Keratinocyte (primary cell): ENCODE measurements at regions not wholly inside any gene's neighbourhood (a gene's known extent, or its start where the extent isn't known, plus 50 kb on each side); places are given as distances from the start of the nearest gene placed in this dataset.

Experiments
- DNase-seq: peaks from one replicate; pipeline ENCODE4 v3.0.0-alpha.2; 2011; ENCODE audit warnings: low read depth, missing footprints, low spot score
- FAIRE-seq: peaks from 2 replicates; lab custom pipeline; 2011; peaks lifted over from hg19 to GRCh38; lab: Jason Lieb, UNC
- H2AFZ ChIP-seq: 2 replicates; pipeline ENCODE4 v1.6.0; 2012; ENCODE audit warnings: low read length, control low read depth, inconsistent platforms; ENCODE audit not compliant: control insufficient read depth
- H3K27ac ChIP-seq: 2 replicates; pipeline ENCODE4 v1.5.1; 2011; ENCODE audit warnings: low read length; ENCODE audit not compliant: control insufficient read depth, insufficient read depth
- H3K27me3 ChIP-seq: 3 replicates; pipeline ENCODE4 v1.6.0; 2011; ENCODE audit warnings: low read length; ENCODE audit not compliant: control insufficient read depth, insufficient read depth; ENCODE audit errors: extremely low read depth
- H3K36me3 ChIP-seq, 2 experiments: 2 replicates in 1 of 2; 3 replicates in 1 of 2; pipeline ENCODE4 v1.5.1; 2011; ENCODE audit warnings: low read length in 2 of 2, mild to moderate bottlenecking in 1 of 2; ENCODE audit not compliant: control insufficient read depth in 2 of 2, insufficient read depth in 2 of 2; ENCODE audit errors: extremely low read depth in 1 of 2
- H3K4me1 ChIP-seq: 3 replicates; pipeline ENCODE4 v1.5.1; 2011; ENCODE audit warnings: low read length; ENCODE audit not compliant: control insufficient read depth, insufficient read depth; ENCODE audit errors: extremely low read depth
- H3K4me2 ChIP-seq: 3 replicates; pipeline ENCODE4 v1.6.0; 2011; ENCODE audit warnings: low read depth, low read length; ENCODE audit not compliant: control insufficient read depth, insufficient read depth; ENCODE audit errors: extremely low read depth
- H3K4me3 ChIP-seq, 3 experiments: fragments of 200-600 bp in 1 of 3; sonication (generic) in 1 of 3; 2 replicates in 2 of 3; 3 replicates in 1 of 3; pipeline ENCODE4 v1.5.1; 2011 to 2016; ENCODE audit warnings: low read length in 3 of 3, mild to moderate bottlenecking in 3 of 3, control low read depth in 2 of 3, inconsistent platforms in 1 of 3, low read depth in 1 of 3, mixed read lengths in 1 of 3, mixed run types in 1 of 3, moderate library complexity in 1 of 3; ENCODE audit not compliant: control insufficient read depth in 2 of 3, insufficient read depth in 2 of 3; ENCODE audit errors: extremely low read depth in 1 of 3
- H3K79me2 ChIP-seq: 2 replicates; pipeline ENCODE4 v1.6.0; 2012; ENCODE audit warnings: low read length; ENCODE audit not compliant: control insufficient read depth, insufficient read depth
- H3K9ac ChIP-seq: 3 replicates; pipeline ENCODE4 v1.6.0; 2011; ENCODE audit warnings: low read length; ENCODE audit not compliant: control insufficient read depth, insufficient read depth; ENCODE audit errors: extremely low read depth
- H3K9me1 ChIP-seq: 3 replicates; pipeline ENCODE4 v1.6.0; 2011; ENCODE audit warnings: low read length; ENCODE audit not compliant: control insufficient read depth, insufficient read depth; ENCODE audit errors: extremely low read depth
- H3K9me3 ChIP-seq: 2 replicates; pipeline ENCODE4 v1.5.1; 2012; ENCODE audit warnings: low read depth, low read length; ENCODE audit not compliant: control insufficient read depth
- H4K20me1 ChIP-seq: 3 replicates; pipeline ENCODE4 v1.6.0; 2011; ENCODE audit warnings: low read length; ENCODE audit not compliant: control insufficient read depth, insufficient read depth; ENCODE audit errors: extremely low read depth
- CTCF ChIP-seq, 3 experiments: IDR thresholded peaks in 1 of 3; conservative IDR thresholded peaks in 1 of 3; optimal IDR thresholded peaks in 1 of 3; 2 replicates in 2 of 3; 3 replicates in 1 of 3; pipeline versions ENCODE3 to v1.5.1; 2011; ENCODE audit warnings: low read length in 3 of 3, mild to moderate bottlenecking in 3 of 3, moderate library complexity in 2 of 3, control low read depth in 1 of 3, inconsistent platforms in 1 of 3; ENCODE audit not compliant: insufficient read depth in 2 of 3; ENCODE audit errors: extremely low read depth in 1 of 3
- EZH2 ChIP-seq: IDR thresholded peaks from one replicate; pipeline ENCODE4 v1.6.1; 2012; ENCODE audit warnings: inconsistent platforms, mild to moderate bottlenecking, low read length, moderate library complexity
- dilution Hi-C: fragments of 300-500 bp; cut with MboI; formaldehyde crosslinking; loops from one replicate; pipeline ENCODE4 v1.7.0; 2020; ENCODE audit warnings: low sequenced_read_pairs; ENCODE audit not compliant: extremely low pct_ligation_motif_present

- Histone ChIP-seq H3K27ac (no peak overlapping the region), H3K4me1 (peaks cover 5% of the 10 kb centered on the region), H3K9me1 (no peaks in the 10 kb centered on the region), H3K9ac (no peak overlapping the region), H3K27me3 (peaks cover 15% of the 10 kb centered on the region), H4K20me1 (no peaks in the 10 kb centered on the region), H3K79me2 (no peaks in the 10 kb centered on the region), H3K4me3 (no peak overlapping the region), H2AFZ (no peak overlapping the region), H3K9me3 (no peaks in the 10 kb centered on the region), H3K36me3 (no peaks in the 10 kb centered on the region), H3K4me2 (no peak overlapping the region)
- FAIRE-seq (no peak), DNase-seq (no peak)
- dilution Hi-C loops: no loop called here
- no peak for TF ChIP-seq CTCF (optimal IDR thresholded peaks at IDR 0.05 in 1 of 3, IDR thresholded peaks at IDR 0.05 in 1 of 3, conservative IDR thresholded peaks at IDR 0.05 in 1 of 3; ENCODE audit: extremely low read depth in 1 of 3, insufficient read depth in 2 of 3, low read length in 3 of 3)
Measured at GRCh38 chr17:36668824-36669223, 67.4 kb downstream of the MRM1 start.

- H2AFZ ChIP-seq: no peak overlapping the region
- no peak for TF ChIP-seq EZH2
- TF ChIP-seq CTCF (optimal IDR thresholded peaks at IDR 0.05 in 1 of 3, IDR thresholded peaks at IDR 0.05 in 1 of 3, conservative IDR thresholded peaks at IDR 0.05 in 1 of 3; ENCODE audit: extremely low read depth in 1 of 3, insufficient read depth in 2 of 3, low read length in 3 of 3): no peak
- H3K27ac ChIP-seq: no peak overlapping the region
- no peak for DNase-seq
- FAIRE-seq: no peak
- dilution Hi-C loops: no loop called here
- H3K4me2 ChIP-seq: no peak overlapping the region
- H4K20me1 ChIP-seq: no peaks in the 10 kb centered on the region
- no peaks in the 10 kb centered on the region for H3K79me2 ChIP-seq
- H3K27me3 ChIP-seq: peaks cover 12% of the 10 kb centered on the region
- no peaks in the 10 kb centered on the region for H3K9me1 ChIP-seq
- no peak overlapping the region for H3K4me3 ChIP-seq
- H3K36me3 ChIP-seq: no peaks in the 10 kb centered on the region
- no peaks in the 10 kb centered on the region for H3K9me3 ChIP-seq
- H3K4me1 ChIP-seq: no peaks in the 10 kb centered on the region
- no peak overlapping the region for H3K9ac ChIP-seq
Measured at GRCh38 chr17:36671144-36671543, 69.8 kb downstream of the MRM1 start.
